Ecto neural progenitor cell (in vitro differentiated cells): ENCODE measurements at regions not wholly inside any gene's neighbourhood (a gene's known extent, or its start where the extent isn't known, plus 50 kb on each side); places are given as distances from the start of the nearest gene placed in this dataset.

Source experiments
- DNase-seq: peaks from one replicate; pipeline ENCODE4 v3.0.0-alpha.2; 2018; ENCODE audit warnings: low spot score

- DNase-seq, result no peak
Measured at GRCh38 chr5:4833104-4833738, 306.9 kb upstream of the ADAMTS16 start.

GRCh38 chr5:4837489-4838058 lies 302.6 kb upstream of the ADAMTS16 start:
- no peak for DNase-seq

GRCh38 chr5:4845221-4845620 lies 294.9 kb upstream of the ADAMTS16 start:
- DNase-seq, result no peak

DNA sequence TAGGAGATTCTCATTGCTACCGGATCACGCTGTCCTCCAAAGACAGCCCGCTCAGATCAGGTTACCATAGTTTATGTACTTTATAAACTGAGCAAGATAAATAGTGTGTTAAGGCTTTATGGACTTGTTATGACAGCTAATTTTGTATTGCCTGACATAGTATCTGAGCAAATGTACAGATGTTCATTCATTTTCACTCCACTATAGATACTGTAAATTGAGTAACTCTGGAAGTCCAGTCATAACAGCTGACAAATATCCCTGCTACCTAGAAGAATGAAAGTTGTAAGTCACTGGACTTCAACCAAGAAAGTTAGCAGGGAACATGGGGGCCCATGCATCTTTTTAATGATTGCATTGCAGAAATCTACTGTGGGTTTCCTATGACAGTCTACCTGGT lies 292.4 kb upstream of the ADAMTS16 start:
- no peak for DNase-seq

GRCh38 chr5:4855036-4855435 lies 285.1 kb upstream of the ADAMTS16 start:
- DNase-seq, result no peak

GRCh38 chr5:4855880-4856279 lies 284.2 kb upstream of the ADAMTS16 start:
- DNase-seq, result no peak

DNA sequence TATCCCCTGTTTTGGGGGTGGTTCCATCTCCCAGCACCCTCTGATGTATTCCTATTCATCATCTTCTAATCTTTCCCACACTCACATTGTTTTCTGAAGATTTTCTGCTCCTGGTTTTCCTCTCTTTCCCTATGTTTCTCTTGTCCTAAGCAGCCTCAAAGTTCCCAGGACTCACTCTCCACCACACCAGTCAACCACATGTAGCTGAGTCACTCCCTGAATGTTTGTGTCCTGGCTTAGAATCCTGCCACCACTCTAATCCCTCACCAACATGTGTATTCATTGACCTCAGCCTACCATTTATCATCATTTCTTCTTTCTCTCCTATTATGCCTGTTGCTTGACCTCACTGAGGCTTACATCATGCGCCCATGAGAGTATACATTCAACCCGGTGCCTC lies 282.4 kb upstream of the ADAMTS16 start:
- no peak for DNase-seq

GRCh38 chr5:4859500-4860235 lies 280.5 kb upstream of the ADAMTS16 start:
- DNase-seq, result no peak

DNA sequence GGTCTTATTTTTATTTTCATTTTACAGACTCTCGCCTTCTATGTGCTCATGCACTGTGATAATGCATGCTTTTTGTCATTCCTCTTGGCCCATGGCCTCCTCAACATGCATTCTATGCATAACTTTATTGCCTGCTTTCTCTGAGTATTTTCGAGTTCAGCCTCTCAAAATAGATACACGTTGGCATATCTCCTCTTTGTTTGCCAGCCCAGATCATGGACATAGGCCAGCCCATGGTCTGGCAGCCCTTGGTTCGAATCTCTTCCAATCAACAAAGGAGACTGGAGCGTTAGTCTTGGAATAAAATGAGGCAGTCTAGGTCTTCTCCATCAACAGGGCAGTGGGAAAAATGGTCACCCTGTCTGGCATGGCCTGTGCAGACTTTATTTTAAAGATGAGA lies 279.5 kb upstream of the ADAMTS16 start:
- DNase-seq, result no peak

GRCh38 chr5:4862500-4862899 lies 277.6 kb upstream of the ADAMTS16 start:
- no peak for DNase-seq

GRCh38 chr5:4866131-4866659 lies 273.9 kb upstream of the ADAMTS16 start:
- no peak for DNase-seq

- DNase-seq, result no peak
Measured at GRCh38 chr5:4866817-4867216, 273.3 kb upstream of the ADAMTS16 start.

DNA sequence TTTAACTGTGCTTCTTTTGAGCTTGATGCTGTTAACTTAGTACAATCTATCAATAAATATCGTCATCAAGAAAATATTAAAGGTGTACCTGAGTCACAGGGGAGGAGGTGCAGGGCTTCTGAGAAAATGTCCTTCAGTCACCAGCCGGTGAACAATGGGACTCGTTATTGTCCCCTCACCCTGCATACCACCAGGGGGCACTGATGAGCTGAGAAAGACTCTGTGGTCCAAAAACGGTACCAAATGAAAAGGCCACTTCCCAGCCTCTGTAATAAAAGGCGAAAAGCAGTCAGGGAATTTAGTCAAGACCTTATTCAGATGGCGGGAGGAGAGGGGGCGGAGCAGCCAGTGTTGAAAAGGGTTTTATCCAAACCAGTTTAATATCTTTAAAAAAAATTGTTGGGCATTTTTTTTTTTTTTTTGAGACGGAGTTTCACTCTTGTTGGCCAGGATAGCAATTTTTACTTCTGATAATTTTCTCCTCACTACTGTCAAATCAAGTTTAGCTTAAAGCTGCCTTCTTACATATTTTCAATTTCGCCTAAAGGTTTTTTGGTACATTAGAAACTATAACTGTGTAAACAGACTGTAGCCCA lies 271.9 kb upstream of the ADAMTS16 start:
- DNase-seq, result peak; percentile 70

GRCh38 chr5:4873652-4874051 lies 266.5 kb upstream of the ADAMTS16 start:
- no peak for DNase-seq

- no peak for DNase-seq
Measured at GRCh38 chr5:4874097-4874496, 266.0 kb upstream of the ADAMTS16 start.

GRCh38 chr5:4875942-4876341 lies 264.2 kb upstream of the ADAMTS16 start:
- DNase-seq, result no peak

GRCh38 chr5:4876804-4877203 lies 263.3 kb upstream of the ADAMTS16 start:
- DNase-seq, result no peak

DNA sequence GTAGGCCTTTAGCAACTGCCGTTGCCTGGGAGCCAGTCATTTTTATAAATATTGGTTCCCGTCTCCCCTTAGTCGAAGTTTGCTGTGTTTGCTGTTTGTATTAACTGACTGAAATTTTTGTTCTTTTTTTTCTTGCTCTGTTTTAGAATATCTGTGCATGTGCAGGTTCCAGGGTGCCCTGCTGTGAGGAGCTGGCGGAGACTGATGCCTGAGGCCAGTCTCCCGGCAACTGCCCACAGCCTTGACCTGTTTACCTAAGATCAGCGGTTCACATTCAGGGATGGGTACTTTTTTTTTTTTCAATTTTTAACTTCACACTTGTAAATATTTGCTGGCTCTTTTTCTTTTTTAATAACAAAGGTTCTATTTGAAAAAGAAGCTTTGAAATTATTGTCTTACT lies 262.6 kb upstream of the ADAMTS16 start:
- DNase-seq, result no peak

GRCh38 chr5:4879075-4879474 lies 261.1 kb upstream of the ADAMTS16 start:
- DNase-seq, result no peak

DNA sequence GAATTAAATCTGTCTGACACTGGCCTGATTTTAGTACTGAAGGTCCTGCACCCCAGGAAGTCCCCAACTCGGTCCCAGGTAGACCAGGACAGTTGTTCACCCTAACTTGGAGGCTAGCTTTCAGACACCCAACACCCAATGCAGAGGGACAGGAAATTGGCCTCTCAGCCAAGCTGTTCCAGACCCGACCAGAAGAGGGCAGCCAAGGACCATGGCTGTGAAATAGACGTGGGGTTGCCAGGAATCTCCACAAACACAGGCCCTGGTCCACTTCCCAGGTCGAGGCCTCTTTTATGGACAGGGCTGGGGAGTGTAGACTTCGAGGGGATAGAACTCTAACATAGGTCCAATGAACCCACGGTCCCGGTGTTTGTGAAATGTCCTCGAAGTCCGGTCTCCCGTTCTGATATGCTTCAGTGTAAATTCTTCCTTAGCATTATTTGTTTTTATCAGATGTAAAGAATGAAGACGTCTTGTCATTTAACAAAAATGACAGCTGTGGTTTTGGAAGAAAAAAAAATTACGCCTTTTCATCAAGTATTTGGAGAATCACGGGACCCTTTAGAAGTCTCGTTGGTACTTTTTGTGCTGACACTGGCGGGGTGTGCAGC lies 260.3 kb upstream of the ADAMTS16 start:
- DNase-seq, result peak; percentile 84

DNA sequence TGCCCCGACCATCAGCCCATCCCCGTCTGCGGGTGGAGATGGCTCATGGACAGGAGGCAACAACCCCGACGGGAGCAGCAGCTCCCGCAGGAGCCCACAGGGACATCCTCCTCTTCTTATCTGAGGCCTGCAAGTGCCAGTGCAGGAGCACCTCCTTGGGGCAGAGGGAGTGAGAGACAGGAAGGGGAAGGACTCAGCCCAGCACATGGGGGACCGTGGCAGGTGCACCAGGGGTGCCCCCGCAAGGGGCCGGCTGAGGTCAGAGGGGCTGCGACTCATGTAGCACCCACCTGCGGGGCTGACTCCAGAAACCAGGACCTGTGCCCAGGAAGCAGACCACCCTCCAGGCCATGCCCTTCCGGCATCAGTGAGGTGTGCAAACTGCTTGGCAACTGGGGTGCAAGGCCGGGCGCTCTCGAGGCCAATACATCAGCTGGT lies 259.8 kb upstream of the ADAMTS16 start:
- DNase-seq, result no peak

- DNase-seq, result no peak
Measured at GRCh38 chr5:4881366-4882002, 258.6 kb upstream of the ADAMTS16 start.
